ENCODE measurements at regions not wholly inside any gene's neighbourhood (a gene's known extent, or its start where the extent isn't known, plus 50 kb on each side); places are given as distances from the start of the nearest gene placed in this dataset.

DNA sequence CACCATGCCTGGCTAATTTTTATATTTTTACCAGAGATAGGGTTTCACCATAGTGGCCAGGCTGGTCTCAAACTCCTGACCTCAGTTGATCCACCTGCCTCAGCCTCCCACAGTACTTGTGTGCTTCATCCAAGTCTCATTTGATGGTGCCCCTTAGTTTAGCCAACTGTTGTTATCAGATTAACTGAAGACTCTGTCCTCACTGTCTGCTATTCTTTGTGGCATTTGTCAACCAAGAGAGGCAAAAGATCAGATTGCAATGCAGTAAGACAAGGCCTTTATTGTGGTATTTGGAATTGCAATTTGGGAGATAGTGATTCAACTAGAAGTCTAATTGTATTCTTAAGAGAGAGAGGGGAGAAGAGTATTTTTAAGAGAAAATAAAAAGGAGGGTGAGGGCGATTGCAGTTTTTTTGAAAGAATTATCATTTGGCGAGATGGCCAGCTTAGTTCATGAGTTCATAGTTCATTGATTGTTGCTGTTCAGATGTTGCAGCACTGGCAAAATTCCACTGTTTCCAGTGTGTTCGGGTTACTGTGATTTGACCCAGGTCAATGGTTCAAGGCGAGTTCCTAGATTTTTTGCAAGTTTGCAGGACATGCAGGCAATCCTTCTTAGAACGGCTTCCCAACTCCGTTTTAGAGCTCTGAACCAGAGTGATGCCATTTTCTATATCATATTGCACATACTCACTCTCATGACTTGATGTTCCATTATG, 1156.9 kb downstream of the CDH9 start:
- no peaks in the 10 kb centered on the region for H3K36me3 ChIP-seq (ENCODE audit: control insufficient read depth in 2 of 2, extremely low read depth in 1 of 2, insufficient read depth in 2 of 2, low read length in 2 of 2)
- dilution Hi-C loops (cut with MboI; ENCODE audit: extremely low pct_ligation_motif_present, low sequenced_read_pairs) (no loop called here), intact Hi-C loops (cut with micrococcal nuclease) (no loop called here)
- H3K9ac ChIP-seq (replicated peaks; ENCODE audit: extremely low read depth, insufficient read depth, low read length), result no peak overlapping the region
- H3K9me3 ChIP-seq (replicated peaks; ENCODE audit: control insufficient read depth, insufficient read depth, low read length), result peaks cover 2% of the 10 kb centered on the region
- H3K4me1 ChIP-seq (ENCODE audit: control insufficient read depth, extremely low read depth, insufficient read depth, low read length), result no peaks in the 10 kb centered on the region
- CTCF ChIA-PET, result no interaction called here
- no peaks in the 10 kb centered on the region for H3K27me3 ChIP-seq (ENCODE audit: control insufficient read depth in 2 of 2, insufficient read depth in 2 of 2, low read length in 2 of 2)
- no peak overlapping the region for H3K27ac ChIP-seq (ENCODE audit: insufficient read depth, low read depth, low read length)
- no peaks in the 10 kb centered on the region for H3K9me1 ChIP-seq (replicated peaks; ENCODE audit: control insufficient read depth, extremely low read depth, insufficient read depth, low read length)
- no peak overlapping the region for H3K4me3 ChIP-seq (replicated peaks in 1 of 3; ENCODE audit: insufficient read depth in 1 of 3, low read depth in 1 of 3, low read length in 3 of 3)
- BruUV-seq (replicated peaks), result no TSS peak
- no peak overlapping the region for H2AFZ ChIP-seq (ENCODE audit: low read depth, low read length)
- no peak overlapping the region for H3K4me2 ChIP-seq (ENCODE audit: insufficient read depth, low read length)
- POLR2A ChIA-PET, result no interaction called here
- H3K79me2 ChIP-seq (ENCODE audit: control insufficient read depth, insufficient read depth, low read length), result no peaks in the 10 kb centered on the region
- no peak for FAIRE-seq
- TF ChIP-seq JUN (IDR thresholded peaks at IDR 0.05; ENCODE audit: borderline replicate concordance, insufficient read depth, insufficient read length, low read depth), result no peak
- no peak for TF ChIP-seq GATA2 (IDR thresholded peaks at IDR 0.05; ENCODE audit: insufficient read depth, insufficient read length, low read depth, low read length)
- TF ChIP-seq CTCF (IDR thresholded peaks at IDR 0.05; ENCODE audit: extremely low read depth in 1 of 2, insufficient read depth in 1 of 2, low read depth in 1 of 2, low read length in 2 of 2), result no peak
- TF ChIP-seq POLR2A (IDR thresholded peaks at IDR 0.05; ENCODE audit: low read depth, low read length), result no peak
- no peak for TF ChIP-seq EZH2 (IDR thresholded peaks at IDR 0.05; ENCODE audit: borderline replicate concordance, low read depth, low read length, severe bottlenecking)
- TF ChIP-seq FOS (IDR thresholded peaks at IDR 0.05; ENCODE audit: borderline replicate concordance, insufficient read depth, low read length), result no peak
- TF ChIP-seq MYC (IDR thresholded peaks at IDR 0.05; ENCODE audit: low read depth, low read length), result no peak
- TF ChIP-seq, protein P1, sequence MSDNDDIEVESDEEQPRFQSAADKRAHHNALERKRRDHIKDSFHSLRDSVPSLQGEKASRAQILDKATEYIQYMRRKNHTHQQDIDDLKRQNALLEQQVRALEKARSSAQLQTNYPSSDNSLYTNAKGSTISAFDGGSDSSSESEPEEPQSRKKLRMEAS (IDR thresholded peaks at IDR 0.05; ENCODE audit: insufficient read depth, insufficient read length), result no peak
- TF ChIP-seq POLR2AphosphoS5 (IDR thresholded peaks at IDR 0.05; ENCODE audit: insufficient read depth, low read depth, low read length), result no peak
- H4K20me1 ChIP-seq (replicated peaks; ENCODE audit: control insufficient read depth, extremely low read depth, insufficient read depth, low read length), result no peaks in the 10 kb centered on the region
- no peak for DNase-seq (ENCODE audit: low read depth, low spot score)
